ENCODE measurements at regions not wholly inside any gene's neighbourhood (a gene's known extent, or its start where the extent isn't known, plus 50 kb on each side); places are given as distances from the start of the nearest gene placed in this dataset.

GRCh38 chr15:72972362-72972761 lies 79.9 kb upstream of the NEO1 start:
- no peak overlapping the region for H3K4me3 ChIP-seq (ENCODE audit: low read depth, low read length, poor library complexity, severe bottlenecking)
- H3K36me3 ChIP-seq (ENCODE audit: insufficient read depth, low read length, poor library complexity, severe bottlenecking), result no peaks in the 10 kb centered on the region
- ChIA-PET CTCF (no interaction called here), POLR2A (ENCODE audit: low non-redundant PET) (no interaction called here)
- intact Hi-C loops (cut with micrococcal nuclease; ENCODE audit: unreplicated experiment), result no loop called here
- TF ChIP-seq CTCF (conservative IDR thresholded peaks at IDR 0.05; ENCODE audit: low read depth, low read length) (no peak), EZH2 (IDR thresholded peaks at IDR 0.05; ENCODE audit: borderline replicate concordance, low read depth, low read length, poor library complexity, severe bottlenecking) (no peak)
- H3K4me1 ChIP-seq (ENCODE audit: insufficient read depth, low read length, poor library complexity, severe bottlenecking), result peaks cover 8% of the 10 kb centered on the region
- H3K27me3 ChIP-seq (replicated peaks; ENCODE audit: insufficient read depth, low read depth, low read length, poor library complexity), result no peaks in the 10 kb centered on the region
- no peak for DNase-seq (ENCODE audit: low spot score)
- H3K27ac ChIP-seq (ENCODE audit: low read depth, low read length, poor library complexity, severe bottlenecking), result no peak overlapping the region
- no peaks in the 10 kb centered on the region for H3K9me3 ChIP-seq (ENCODE audit: low read depth, low read length, poor library complexity, severe bottlenecking)
- no TSS peak for BruUV-seq (replicated peaks)

- no peaks in the 10 kb centered on the region for H3K27me3 ChIP-seq (replicated peaks; ENCODE audit: insufficient read depth, low read depth, low read length, poor library complexity)
- intact Hi-C loops (cut with micrococcal nuclease; ENCODE audit: unreplicated experiment), result no loop called here
- CTCF ChIA-PET, result no interaction called here
- POLR2A ChIA-PET (ENCODE audit: low non-redundant PET), result no interaction called here
- no peak for TF ChIP-seq EZH2 (IDR thresholded peaks at IDR 0.05; ENCODE audit: borderline replicate concordance, low read depth, low read length, poor library complexity, severe bottlenecking)
- no peak for TF ChIP-seq CTCF (conservative IDR thresholded peaks at IDR 0.05; ENCODE audit: low read depth, low read length)
- no peak for DNase-seq (ENCODE audit: low spot score)
- BruUV-seq (replicated peaks), result no TSS peak
- peaks cover 8% of the 10 kb centered on the region for H3K4me1 ChIP-seq (ENCODE audit: insufficient read depth, low read length, poor library complexity, severe bottlenecking)
- no peaks in the 10 kb centered on the region for H3K9me3 ChIP-seq (ENCODE audit: low read depth, low read length, poor library complexity, severe bottlenecking)
- no peak overlapping the region for H3K27ac ChIP-seq (ENCODE audit: low read depth, low read length, poor library complexity, severe bottlenecking)
- no peaks in the 10 kb centered on the region for H3K36me3 ChIP-seq (ENCODE audit: insufficient read depth, low read length, poor library complexity, severe bottlenecking)
- no peak overlapping the region for H3K4me3 ChIP-seq (ENCODE audit: low read depth, low read length, poor library complexity, severe bottlenecking)
Observed at GRCh38 chr15:72971766-72972165, 80.5 kb upstream of the NEO1 start.

- DNase-seq (ENCODE audit: low spot score), result no peak
- Histone ChIP-seq H3K27ac (ENCODE audit: low read depth, low read length, poor library complexity, severe bottlenecking) (no peak overlapping the region), H3K36me3 (ENCODE audit: insufficient read depth, low read length, poor library complexity, severe bottlenecking) (no peaks in the 10 kb centered on the region), H3K4me3 (ENCODE audit: low read depth, low read length, poor library complexity, severe bottlenecking) (no peak overlapping the region), H3K27me3 (replicated peaks; ENCODE audit: insufficient read depth, low read depth, low read length, poor library complexity) (no peaks in the 10 kb centered on the region), H3K4me1 (ENCODE audit: insufficient read depth, low read length, poor library complexity, severe bottlenecking) (peaks cover 8% of the 10 kb centered on the region), H3K9me3 (ENCODE audit: low read depth, low read length, poor library complexity, severe bottlenecking) (no peaks in the 10 kb centered on the region)
- no peak for TF ChIP-seq EZH2 (IDR thresholded peaks at IDR 0.05; ENCODE audit: borderline replicate concordance, low read depth, low read length, poor library complexity, severe bottlenecking)
- TF ChIP-seq CTCF (conservative IDR thresholded peaks at IDR 0.05; ENCODE audit: low read depth, low read length), result no peak
- intact Hi-C loops (cut with micrococcal nuclease; ENCODE audit: unreplicated experiment), result no loop called here
- BruUV-seq (replicated peaks), result no TSS peak
- CTCF ChIA-PET, result no interaction called here
- POLR2A ChIA-PET (ENCODE audit: low non-redundant PET), result interaction anchor here (0.6 kb wide), 1 partner anchor 38 kb away, joined by 3 read pairs; no protein-coding TSS in a partner anchor
Observed at GRCh38 chr15:72970933-72971760, 81.1 kb upstream of the NEO1 start.
